Stimulated activated CD4-positive, alpha-beta T cell treated with anti-CD3 and anti-CD28 coated beads, Interleukin-12 subunit alpha, Interleukin-12 subunit beta, amount 100 ng/mL, for 4 hours (primary cell): ENCODE measurements at regions not wholly inside any gene's neighbourhood (a gene's known extent, or its start where the extent isn't known, plus 50 kb on each side); places are given as distances from the start of the nearest gene placed in this dataset.
"Not testable (repeated sequence)": the region's sequence is repeated elsewhere in the genome, so short reads cannot be mapped to it uniquely, and the experiment has no call there.

Experiments used
- DNase-seq: peaks from one replicate; pipeline ENCODE4 v3.0.0-alpha.2; 2020

GRCh38 chr2:91525587-91525986 is 2834.1 kb downstream of the RPIA start:
- DNase-seq, result not testable (repeated sequence)

GRCh38 chr2:91526083-91526482 is 2834.6 kb downstream of the RPIA start:
- DNase-seq, result not testable (repeated sequence)

- not testable (repeated sequence) for DNase-seq
Measured at GRCh38 chr2:91527056-91527455, 2835.6 kb downstream of the RPIA start.

GRCh38 chr2:91527491-91528031 is 2836.1 kb downstream of the RPIA start:
- DNase-seq, result not testable (repeated sequence)

GRCh38 chr2:91528361-91528760 is 2836.9 kb downstream of the RPIA start:
- DNase-seq, result not testable (repeated sequence)

GRCh38 chr2:91536109-91536508 is 2844.6 kb downstream of the RPIA start:
- DNase-seq, result not testable (repeated sequence)

- not testable (repeated sequence) for DNase-seq
Measured at GRCh38 chr2:91536549-91537263, 2845.2 kb downstream of the RPIA start.

GRCh38 chr2:91549316-91549715 is 2857.8 kb downstream of the RPIA start:
- DNase-seq, result not testable (repeated sequence)

GRCh38 chr2:91558234-91558633 is 2866.8 kb downstream of the RPIA start:
- DNase-seq, result not testable (repeated sequence)

GRCh38 chr2:91559269-91559668 is 2867.8 kb downstream of the RPIA start:
- DNase-seq, result not testable (repeated sequence)

GRCh38 chr2:91559886-91560614 is 2868.6 kb downstream of the RPIA start:
- not testable (repeated sequence) for DNase-seq

GRCh38 chr2:91562184-91562583 is 2870.7 kb downstream of the RPIA start:
- DNase-seq, result not testable (repeated sequence)

- DNase-seq, result not testable (repeated sequence)
Measured at GRCh38 chr2:91564700-91565099, 2873.2 kb downstream of the RPIA start.

- not testable (repeated sequence) for DNase-seq
Measured at GRCh38 chr2:91565689-91566430, 2874.4 kb downstream of the RPIA start.

GRCh38 chr2:91566611-91567010 is 2875.1 kb downstream of the RPIA start:
- not testable (repeated sequence) for DNase-seq

- DNase-seq, result not testable (repeated sequence)
Measured at GRCh38 chr2:91567546-91568335, 2876.3 kb downstream of the RPIA start.

GRCh38 chr2:91568391-91569338 is 2877.2 kb downstream of the RPIA start:
- not testable (repeated sequence) for DNase-seq

GRCh38 chr2:91571239-91571923 is 2879.9 kb downstream of the RPIA start:
- DNase-seq, result not testable (repeated sequence)

GRCh38 chr2:91573018-91573417 is 2881.5 kb downstream of the RPIA start:
- not testable (repeated sequence) for DNase-seq

- DNase-seq, result not testable (repeated sequence)
Measured at GRCh38 chr2:91573755-91574154, 2882.3 kb downstream of the RPIA start.
